Hepatocyte (in vitro differentiated cells): ENCODE measurements at regions not wholly inside any gene's neighbourhood (a gene's known extent, or its start where the extent isn't known, plus 50 kb on each side); places are given as distances from the start of the nearest gene placed in this dataset.

Experiments used
- DNase-seq: peaks from one replicate; pipeline ENCODE4 v3.0.0-alpha.2; 2016; ENCODE audit warnings: low spot score
- H2AFZ ChIP-seq: fragments of 200-600 bp; sonication (generic); 2 replicates; pipeline ENCODE4 v1.6.0; 2016; ENCODE audit warnings: antibody characterized with exemption, mild to moderate bottlenecking
- H3K27ac ChIP-seq: fragments of 200-600 bp; sonication (generic); 2 replicates; pipeline ENCODE4 v1.5.1; 2016; ENCODE audit warnings: mild to moderate bottlenecking
- H3K27me3 ChIP-seq: fragments of 200-600 bp; sonication (generic); 2 replicates; pipeline ENCODE4 v1.6.1; 2016
- H3K36me3 ChIP-seq: fragments of 200-600 bp; sonication (generic); replicated peaks from 2 replicates; pipeline ENCODE4 v1.5.1; 2016; ENCODE audit warnings: low read depth; ENCODE audit not compliant: insufficient read depth
- H3K4me1 ChIP-seq: fragments of 200-600 bp; sonication (generic); 2 replicates; pipeline ENCODE4 v1.5.1; 2016; ENCODE audit warnings: mild to moderate bottlenecking, moderate library complexity; ENCODE audit not compliant: insufficient read depth
- H3K4me2 ChIP-seq: fragments of 200-600 bp; sonication (generic); 2 replicates; pipeline ENCODE4 v1.6.0; 2016
- H3K4me3 ChIP-seq: fragments of 200-600 bp; sonication (generic); 2 replicates; pipeline ENCODE4 v1.5.1; 2016; ENCODE audit warnings: mild to moderate bottlenecking
- H3K79me2 ChIP-seq: fragments of 200-600 bp; sonication (generic); 2 replicates; pipeline ENCODE4 v1.6.0; 2017; ENCODE audit warnings: mild to moderate bottlenecking
- H3K9me2 ChIP-seq: fragments of 200-600 bp; sonication (generic); replicated peaks from 2 replicates; pipeline ENCODE4 v1.6.0; 2017; ENCODE audit warnings: mild to moderate bottlenecking; ENCODE audit not compliant: insufficient read depth
- H3K9me3 ChIP-seq: fragments of 200-600 bp; sonication (generic); 2 replicates; pipeline ENCODE4 v1.5.1; 2016; ENCODE audit warnings: low read depth, mild to moderate bottlenecking
- H4K20me1 ChIP-seq: fragments of 200-600 bp; sonication (generic); 2 replicates; pipeline ENCODE4 v1.6.0; 2016; ENCODE audit warnings: mild to moderate bottlenecking; ENCODE audit not compliant: insufficient read depth, poor library complexity, severe bottlenecking
- EZH2 ChIP-seq: fragments of 200-600 bp; sonication (generic); IDR thresholded peaks from 2 replicates; pipeline ENCODE4 v1.6.1; 2016; ENCODE audit warnings: antibody characterized with exemption, mild to moderate bottlenecking, borderline replicate concordance
- EZH2phosphoT487 ChIP-seq: fragments of 200-600 bp; sonication (generic); IDR thresholded peaks from one replicate; pipeline ENCODE4 v1.6.1; 2018; ENCODE audit warnings: antibody characterized with exemption, mild to moderate bottlenecking, low read depth, moderate library complexity; ENCODE audit not compliant: unreplicated experiment, severe bottlenecking
- WGBS: methylation state at CpG from one replicate; pipeline ENCODE4 v1.1.6; 2016; ENCODE audit warnings: low lambda C conversion rate; ENCODE audit errors: missing lambda C conversion rate; 5-methylcytosine and 5-hydroxymethylcytosine counted together
- TF ChIP-seq, protein P1 (sequence below): fragments of 200-600 bp; sonication (generic); IDR thresholded peaks from 2 replicates; pipeline ENCODE4 v1.5.1; 2016; ENCODE audit warnings: antibody characterized with exemption, mild to moderate bottlenecking; ENCODE audit not compliant: poor library complexity

DNA sequence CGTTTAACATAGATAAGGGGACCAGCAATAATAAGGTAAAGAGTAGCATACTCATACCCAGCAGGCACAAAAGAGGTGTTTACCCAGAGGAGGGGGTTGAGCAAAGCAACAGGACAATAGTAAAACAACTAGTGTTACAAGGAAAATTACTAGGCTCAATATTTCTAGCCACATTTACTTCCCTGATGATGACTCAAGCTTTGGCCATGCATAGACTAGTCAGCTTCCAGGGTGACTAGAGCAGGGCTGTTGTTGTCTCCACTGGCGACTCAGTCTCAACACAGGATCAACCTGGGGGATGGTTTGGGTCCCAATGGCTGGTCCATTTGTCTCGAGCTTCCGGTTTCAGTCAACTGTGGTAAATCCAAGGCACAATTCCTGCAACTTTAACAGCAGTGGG lies 217.7 kb upstream of the KCND2 start:
- Histone ChIP-seq H3K27me3 (no peaks in the 10 kb centered on the region), H3K4me1 (no peaks in the 10 kb centered on the region), H3K4me2 (no peak overlapping the region), H3K9me2 (no peaks in the 10 kb centered on the region), H3K9me3 (no peaks in the 10 kb centered on the region), H3K27ac (no peak overlapping the region), H4K20me1 (no peaks in the 10 kb centered on the region), H3K79me2 (no peaks in the 10 kb centered on the region), H2AFZ (no peak overlapping the region), H3K36me3 (no peaks in the 10 kb centered on the region), H3K4me3 (no peak overlapping the region)
- TF ChIP-seq, protein P1, sequence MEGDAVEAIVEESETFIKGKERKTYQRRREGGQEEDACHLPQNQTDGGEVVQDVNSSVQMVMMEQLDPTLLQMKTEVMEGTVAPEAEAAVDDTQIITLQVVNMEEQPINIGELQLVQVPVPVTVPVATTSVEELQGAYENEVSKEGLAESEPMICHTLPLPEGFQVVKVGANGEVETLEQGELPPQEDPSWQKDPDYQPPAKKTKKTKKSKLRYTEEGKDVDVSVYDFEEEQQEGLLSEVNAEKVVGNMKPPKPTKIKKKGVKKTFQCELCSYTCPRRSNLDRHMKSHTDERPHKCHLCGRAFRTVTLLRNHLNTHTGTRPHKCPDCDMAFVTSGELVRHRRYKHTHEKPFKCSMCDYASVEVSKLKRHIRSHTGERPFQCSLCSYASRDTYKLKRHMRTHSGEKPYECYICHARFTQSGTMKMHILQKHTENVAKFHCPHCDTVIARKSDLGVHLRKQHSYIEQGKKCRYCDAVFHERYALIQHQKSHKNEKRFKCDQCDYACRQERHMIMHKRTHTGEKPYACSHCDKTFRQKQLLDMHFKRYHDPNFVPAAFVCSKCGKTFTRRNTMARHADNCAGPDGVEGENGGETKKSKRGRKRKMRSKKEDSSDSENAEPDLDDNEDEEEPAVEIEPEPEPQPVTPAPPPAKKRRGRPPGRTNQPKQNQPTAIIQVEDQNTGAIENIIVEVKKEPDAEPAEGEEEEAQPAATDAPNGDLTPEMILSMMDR, result no peak
- TF ChIP-seq EZH2phosphoT487 (no peak), EZH2 (no peak)
- no peak for DNase-seq
- WGBS, result 89% methylated on average over 4 of the region's 4 CpGs

DNA sequence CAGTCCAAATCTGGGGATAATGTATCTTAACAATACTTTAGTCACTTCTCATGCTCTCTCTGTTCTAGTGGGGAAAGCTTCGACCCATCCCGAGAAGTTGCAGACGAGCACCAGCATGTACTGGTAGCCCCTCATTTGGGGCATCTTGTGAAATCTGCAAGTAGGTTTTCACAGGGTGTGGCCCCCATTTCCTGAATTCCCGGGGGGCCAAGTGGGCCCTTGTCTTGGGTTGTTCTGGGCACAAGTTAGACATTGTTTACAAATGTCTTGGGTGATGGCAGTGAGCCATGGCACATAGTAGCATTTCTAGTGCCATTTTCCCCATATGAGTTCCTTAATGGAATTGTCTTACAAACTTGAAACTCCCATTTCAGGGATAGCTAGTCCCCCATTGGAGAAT lies 216.7 kb upstream of the KCND2 start:
- Histone ChIP-seq H3K36me3 (no peaks in the 10 kb centered on the region), H3K27me3 (no peaks in the 10 kb centered on the region), H3K9me3 (no peaks in the 10 kb centered on the region), H3K9me2 (no peaks in the 10 kb centered on the region), H3K4me2 (no peak overlapping the region), H2AFZ (no peak overlapping the region), H3K27ac (no peak overlapping the region), H3K4me1 (no peaks in the 10 kb centered on the region), H3K4me3 (no peak overlapping the region), H3K79me2 (no peaks in the 10 kb centered on the region), H4K20me1 (no peaks in the 10 kb centered on the region)
- TF ChIP-seq EZH2phosphoT487 (no peak), EZH2 (no peak)
- TF ChIP-seq, protein P1, result no peak
- 89% methylated on average over 4 of the region's 4 CpGs for WGBS
- DNase-seq, result no peak

- no peak for DNase-seq
- no peak overlapping the region for H3K27ac ChIP-seq
- no peaks in the 10 kb centered on the region for H3K79me2 ChIP-seq
- H3K9me2 ChIP-seq, result no peaks in the 10 kb centered on the region
- no peaks in the 10 kb centered on the region for H3K36me3 ChIP-seq
- TF ChIP-seq, protein P1, result no peak
- no peak for TF ChIP-seq EZH2phosphoT487
- no peak for TF ChIP-seq EZH2
- no peaks in the 10 kb centered on the region for H3K27me3 ChIP-seq
- no peaks in the 10 kb centered on the region for H3K4me1 ChIP-seq
- WGBS, result 92% methylated on average over 1 of the region's 1 CpG
- no peak overlapping the region for H3K4me2 ChIP-seq
- H3K4me3 ChIP-seq, result no peak overlapping the region
- H3K9me3 ChIP-seq, result no peaks in the 10 kb centered on the region
- no peak overlapping the region for H2AFZ ChIP-seq
- H4K20me1 ChIP-seq, result no peaks in the 10 kb centered on the region
These were observed 213.3 kb upstream of the KCND2 start for GRCh38 chr7:120059641-120060040.

DNA sequence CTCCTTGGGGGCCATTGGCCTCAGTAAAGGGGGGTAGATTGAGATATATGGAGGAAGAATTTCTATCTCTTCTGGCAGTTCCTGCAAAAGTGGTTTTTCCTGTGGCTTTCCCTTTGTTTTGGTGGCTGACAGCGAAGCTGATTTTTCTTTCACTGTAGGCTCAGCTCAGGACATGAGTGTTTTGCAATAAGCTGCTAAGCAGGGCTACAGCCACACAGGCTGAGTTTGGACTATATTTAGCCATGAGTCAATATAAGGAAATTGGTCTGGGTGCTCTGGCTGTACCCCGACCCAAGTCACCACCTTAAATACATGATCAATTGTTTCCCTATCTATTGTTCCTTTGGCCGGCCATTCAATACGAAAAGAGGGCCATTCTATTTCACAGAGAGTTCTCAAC lies 212.7 kb upstream of the KCND2 start:
- TF ChIP-seq EZH2 (no peak), EZH2phosphoT487 (no peak)
- TF ChIP-seq, protein P1, result no peak
- Histone ChIP-seq H3K4me2 (no peak overlapping the region), H2AFZ (no peak overlapping the region)

More for the DNA sequence above, 212.7 kb upstream of the KCND2 start:
- Histone ChIP-seq H3K27me3 (no peaks in the 10 kb centered on the region), H3K9me3 (no peaks in the 10 kb centered on the region), H4K20me1 (no peaks in the 10 kb centered on the region), H3K4me3 (no peak overlapping the region), H3K4me1 (no peaks in the 10 kb centered on the region), H3K9me2 (no peaks in the 10 kb centered on the region), H3K27ac (no peak overlapping the region), H3K79me2 (no peaks in the 10 kb centered on the region), H3K36me3 (no peaks in the 10 kb centered on the region)
- 83% methylated on average over 4 of the region's 4 CpGs for WGBS
- no peak for DNase-seq
